Adrenal gland (tissue), 9 donors: ENCODE measurements at regions not wholly inside any gene's neighbourhood (a gene's known extent, or its start where the extent isn't known, plus 50 kb on each side); places are given as distances from the start of the nearest gene placed in this dataset.

ENCODE experiments used
- DNase-seq, 7 donors: peaks; one replicate each; pipeline ENCODE4 v3.0.0-alpha.2; 2019 to 2020
- H3K27ac ChIP-seq, 5 donors: fragments of 200-600 bp; sonication (generic) in 4 of 5; 1 replicate in 3 of 5; 2 replicates in 2 of 5; pipeline versions ENCODE4 v1.5.1 to v1.8.0; 2016 to 2020; ENCODE audit warnings: mild to moderate bottlenecking in 1 of 5
- H3K27me3 ChIP-seq: fragments of 200-600 bp; 2 replicates; pipeline ENCODE4 v1.8.0; 2021
- H3K36me3 ChIP-seq, 2 donors: fragments of 200-600 bp; replicated peaks in 1 of 2; 1 replicate in 1 of 2; 2 replicates in 1 of 2; pipeline versions ENCODE4 v1.5.1 to v1.8.0; 2018 to 2022
- H3K4me1 ChIP-seq, 2 donors: fragments of 200-600 bp; replicated peaks in 1 of 2; 1 replicate in 1 of 2; 2 replicates in 1 of 2; pipeline versions ENCODE4 v1.5.1 to v1.8.0; 2018 to 2021
- H3K4me3 ChIP-seq, 4 donors: fragments of 200-600 bp; sonication (generic) in 3 of 4; one replicate each; pipeline ENCODE4 v1.5.1; 2016 to 2018
- H3K9me3 ChIP-seq, 3 donors: fragments of 200-600 bp; sonication (generic) in 1 of 3; replicated peaks in 1 of 3; 1 replicate in 2 of 3; 2 replicates in 1 of 3; pipeline versions ENCODE4 v1.5.1 to v1.8.0; 2016 to 2021
- CTCF ChIP-seq, 6 experiments: fragments of 450-650 bp in 4 of 6; fragments of 200-600 bp in 2 of 6; sonication (generic) in 1 of 6; IDR thresholded peaks; 1 replicate in 5 of 6; 2 replicates in 1 of 6; pipeline versions ENCODE4 v1.5.1 to v1.8.0; 2016 to 2021; ENCODE audit warnings: antibody characterized with exemption in 6 of 6, mild to moderate bottlenecking in 2 of 6, moderate library complexity in 1 of 6
- POLR2A ChIP-seq, 2 donors: fragments of 450-650 bp; IDR thresholded peaks; one replicate each; pipeline ENCODE4 v1.6.1; 2017; ENCODE audit warnings: antibody characterized with exemption in 2 of 2, mild to moderate bottlenecking in 2 of 2, moderate library complexity in 1 of 2
- WGBS, 4 donors: extraction: QIAGEN DNeasy Blood & Tissue Kit in 2 of 4; methylation state at CpG; one replicate each; pipeline versions ENCODE4 v1.1.5 to v1.1.7; 2013 to 2017; 5-methylcytosine and 5-hydroxymethylcytosine counted together
- intact Hi-C, 2 donors: fragments of 100-400 bp; cut with DNase I; formaldehyde crosslinking; loops; one replicate each; pipeline versions ENCODE4 v1.14.1 to v1.15.0; 2022 to 2023
- microRNA-seq, 3 donors: library from miRNA; unstranded; fragments of <30 nt; microRNA quantifications; one replicate each; pipeline ENCODE4, GENCODE V29; 2017 to 2020
- small RNA-seq, 2 donors: library from RNA; depleted of rRNA; stranded (forward); fragments of <200 nt; gene quantifications; one replicate each; pipeline ENCODE3, GENCODE V24; 2016
- donor health status: healthy with polysubstance abuse.
- donor health status: Bipolar disorder and iron deficiency.
- donor health status: DM: yes; HTN: yes; CAD: no.
- donor health status: DM: no; HTN: no; CAD: no.
- donor health status: DM: no; HTN: no; CAD: no.

GRCh38 chr5:88939300-88939699 is 56.3 kb upstream of the MEF2C start:
- Histone ChIP-seq H3K4me3 (no peak overlapping the region), H3K27me3 (no peaks in the 10 kb centered on the region), H3K9me3 (no peaks in the 10 kb centered on the region), H3K27ac (no peak overlapping the region), H3K36me3 (no peaks in the 10 kb centered on the region), H3K4me1 (no peaks in the 10 kb centered on the region)
- no peak for DNase-seq
- intact Hi-C loops = no loop called here
- 92 to 98% (median 95%) methylated on average over 2 of the region's 2 CpGs for WGBS, 4 donors
- TF ChIP-seq CTCF (IDR thresholded peaks at IDR 0.05) = no peak

- no peaks in the 10 kb centered on the region for H3K4me1 ChIP-seq
- intact Hi-C loops = no loop called here
- no peaks in the 10 kb centered on the region for H3K9me3 ChIP-seq
- TF ChIP-seq CTCF (IDR thresholded peaks at IDR 0.05) (no peak), POLR2A (IDR thresholded peaks at IDR 0.05) (no peak)
- 75 to 82% (median 79%) methylated on average over 3 of the region's 3 CpGs for WGBS, 4 donors
- no peak for DNase-seq
- H3K27me3 ChIP-seq = no peaks in the 10 kb centered on the region
- H3K36me3 ChIP-seq = no peaks in the 10 kb centered on the region
- H3K27ac ChIP-seq = no peak overlapping the region
- no peak overlapping the region for H3K4me3 ChIP-seq
These were observed 55.5 kb upstream of the MEF2C start for GRCh38 chr5:88938488-88938887.

- H3K36me3 ChIP-seq = no peaks in the 10 kb centered on the region
- WGBS, 4 donors = 93 to 97% (median 94%) methylated on average over 5 of the region's 5 CpGs
- DNase-seq = no peak
- H3K27me3 ChIP-seq = no peaks in the 10 kb centered on the region
- no peaks in the 10 kb centered on the region for H3K9me3 ChIP-seq
- H3K4me1 ChIP-seq = no peaks in the 10 kb centered on the region
- intact Hi-C loops = no loop called here
- TF ChIP-seq CTCF (IDR thresholded peaks at IDR 0.05) (no peak), POLR2A (IDR thresholded peaks at IDR 0.05) (no peak)
- H3K4me3 ChIP-seq = no peak overlapping the region
- H3K27ac ChIP-seq = no peak overlapping the region
These were observed 54.4 kb upstream of the MEF2C start for GRCh38 chr5:88937406-88937805.

GRCh38 chr5:88934439-88934838 is 51.5 kb upstream of the MEF2C start:
- WGBS, 4 donors = 95 to 100% (median 96%) methylated on average over 3 of the region's 3 CpGs
- no peak overlapping the region for H3K27ac ChIP-seq
- no peaks in the 10 kb centered on the region for H3K27me3 ChIP-seq
- DNase-seq = no peak
- no peak overlapping the region for H3K4me3 ChIP-seq
- H3K4me1 ChIP-seq = peaks cover 0 to 4% of the 10 kb centered on the region in 2 donors
- H3K36me3 ChIP-seq = no peaks in the 10 kb centered on the region
- intact Hi-C loops = no loop called here
- TF ChIP-seq POLR2A (IDR thresholded peaks at IDR 0.05) (no peak), CTCF (IDR thresholded peaks at IDR 0.05) (no peak)
- H3K9me3 ChIP-seq = no peaks in the 10 kb centered on the region

Small RNAs in the stretch of these regions (microRNA-seq; reads per million reads assigned to microRNA genes)
- gene MIR3660 = 0 reads per million in 3 donors

Small RNAs in the stretch of these regions (small RNA-seq; reads per million reads assigned to genes)
- 0 reads per million in 2 donors for gene MIR3660
